ENCODE measurements at regions not wholly inside any gene's neighbourhood (a gene's known extent, or its start where the extent isn't known, plus 50 kb on each side); places are given as distances from the start of the nearest gene placed in this dataset.

GRCh38 chr4:79064806-79065205, 125.6 kb upstream of the PAQR3 start:
- TF ChIP-seq CTCF (IDR thresholded peaks at IDR 0.05): no peak
- no peak for TF ChIP-seq POLR2AphosphoS5 (IDR thresholded peaks at IDR 0.05; ENCODE audit: low read depth, low read length)
- no peak for TF ChIP-seq REST (IDR thresholded peaks at IDR 0.05; ENCODE audit: insufficient read depth in 1 of 2, low read depth in 2 of 2, low read length in 1 of 2)
- no peak for TF ChIP-seq TCF7L2 (IDR thresholded peaks at IDR 0.05; ENCODE audit: low read depth, low read length)

Data from Panc1 (cell line).